SKM-1 treated with dmso at 0.1 percent for 144 hours (cell line): ENCODE measurements at regions not wholly inside any gene's neighbourhood (a gene's known extent, or its start where the extent isn't known, plus 50 kb on each side); places are given as distances from the start of the nearest gene placed in this dataset.

Experiments used
- DNase-seq: peaks from one replicate; lab custom pipeline; 2025; ENCODE audit not compliant: unreplicated experiment; lab: John Stamatoyannopoulos, UW

- no peak for DNase-seq
Measured at GRCh38 chrX:131764216-131764615, 220.3 kb downstream of the OR13H1 start.

DNA sequence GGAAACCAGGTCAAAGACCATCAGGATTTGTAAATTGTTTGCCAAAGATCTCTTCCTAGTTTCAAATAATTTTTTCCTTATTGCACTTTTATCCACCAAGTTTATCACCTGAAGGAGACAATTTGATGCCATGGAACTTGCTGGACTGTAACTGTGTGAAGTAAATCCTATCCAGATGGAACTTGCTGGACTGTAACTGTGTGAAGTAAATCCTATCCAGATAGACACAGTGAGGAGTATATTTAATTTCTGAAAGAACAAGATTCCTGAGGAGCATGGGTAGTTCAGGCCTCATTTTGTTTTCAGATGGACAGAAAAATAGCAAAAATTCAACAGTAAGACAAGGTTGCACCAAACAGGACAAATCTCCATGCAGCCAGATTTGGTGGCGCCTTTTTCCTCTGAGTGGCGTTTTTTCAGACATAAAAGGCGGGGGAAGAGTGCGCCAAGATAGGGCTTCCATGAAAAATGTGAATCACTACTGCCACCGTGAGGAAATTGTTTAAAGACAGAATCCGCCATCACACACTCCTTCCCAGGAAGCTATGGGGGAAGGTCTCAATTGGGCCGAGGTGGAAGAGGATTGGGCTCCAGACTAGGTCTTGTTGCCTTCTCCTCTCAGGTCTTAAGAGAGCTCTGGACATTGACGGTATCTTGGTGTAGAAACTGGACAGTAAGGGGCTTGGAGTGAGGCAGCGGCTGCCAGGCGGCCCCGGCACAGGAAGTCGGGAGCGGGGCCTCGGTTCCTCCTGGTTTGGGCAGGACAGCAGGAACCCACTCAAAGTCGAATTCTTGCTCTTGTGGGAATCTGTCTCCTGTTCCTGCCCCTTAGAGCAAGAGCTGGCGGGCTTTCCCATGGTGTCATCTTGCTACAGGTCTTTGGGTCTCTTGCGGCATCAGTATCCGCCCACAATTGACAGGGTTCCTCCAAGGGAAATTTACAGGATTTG, 234.7 kb downstream of the OR13H1 start:
- no peak for DNase-seq

DNA sequence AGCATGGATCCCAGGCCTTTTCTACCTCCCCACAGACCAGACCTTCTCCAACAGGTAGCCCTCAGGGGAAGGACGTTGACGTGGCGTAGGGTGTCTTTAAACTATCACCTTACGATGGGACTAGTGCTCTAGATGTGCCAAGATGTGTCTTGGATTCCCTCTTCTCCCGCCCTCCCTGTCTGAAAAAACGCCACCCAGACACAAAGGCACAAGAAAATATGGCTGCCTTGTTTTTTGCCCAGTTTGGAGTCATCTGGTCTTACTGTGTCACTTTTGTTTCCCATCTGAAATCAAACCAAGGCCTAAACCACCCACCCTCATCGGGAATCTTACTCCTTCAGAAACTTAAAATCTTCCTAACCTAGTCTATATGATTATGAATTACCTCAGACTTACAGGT, 235.4 kb downstream of the OR13H1 start:
- no peak for DNase-seq

DNA sequence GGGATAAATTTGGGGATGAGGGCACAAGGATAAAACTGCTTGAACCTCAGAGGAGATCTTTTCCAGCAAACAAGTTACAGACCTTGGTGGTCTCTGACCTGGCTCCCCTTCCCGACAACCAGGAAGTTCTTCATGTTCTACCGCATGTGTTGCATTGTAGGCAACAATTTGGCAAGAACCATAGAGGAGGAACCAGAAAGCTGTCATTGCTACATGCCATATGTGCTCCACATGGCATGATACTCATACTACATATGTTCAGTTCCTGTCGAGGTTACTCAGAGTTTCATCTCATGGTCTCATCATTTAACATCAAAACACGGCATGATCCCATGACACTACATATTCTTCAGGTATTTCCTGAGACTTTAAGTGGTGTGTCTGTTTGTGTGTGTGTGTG, 235.9 kb downstream of the OR13H1 start:
- no peak for DNase-seq

GRCh38 chrX:131782646-131783045, 238.8 kb downstream of the OR13H1 start:
- DNase-seq: no peak

DNA sequence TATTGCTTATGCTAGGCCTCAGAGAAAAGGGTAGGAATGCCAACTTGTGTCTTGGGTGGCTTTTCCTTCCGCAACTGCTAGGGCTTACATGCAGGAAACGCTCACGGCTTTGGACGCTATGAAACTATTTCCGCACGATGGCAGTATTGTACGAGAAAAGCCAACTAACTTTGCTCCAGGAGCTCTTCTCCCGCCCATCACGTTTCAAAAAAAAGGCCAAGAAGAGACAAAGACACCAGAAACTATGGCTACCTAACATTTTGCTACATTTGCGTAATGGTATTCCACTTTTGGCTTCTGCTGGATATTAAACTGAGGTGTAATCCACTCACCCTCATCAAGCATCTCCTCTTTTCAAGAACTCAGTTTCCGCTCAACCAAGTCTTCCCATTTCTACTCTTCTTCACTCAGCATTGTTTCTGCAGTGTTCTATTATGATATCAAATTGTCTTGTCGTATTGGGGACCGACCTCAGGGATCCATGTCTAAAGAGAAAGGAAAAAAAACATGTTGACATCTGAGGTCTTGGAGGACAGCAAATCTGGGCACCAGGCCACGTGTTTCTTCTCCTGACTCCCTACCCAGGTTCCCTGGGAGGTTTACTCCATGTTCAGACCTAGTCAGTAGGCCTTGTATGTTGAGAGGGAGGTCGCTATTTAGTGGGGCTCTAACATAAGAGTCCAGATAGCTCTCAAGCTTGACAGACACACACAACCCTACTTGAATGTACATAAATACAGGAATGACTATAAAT, 239.4 kb upstream of the STK26 start:
- no peak for DNase-seq

- DNase-seq: no peak
Measured at GRCh38 chrX:131789664-131790063, 233.4 kb upstream of the STK26 start.

- DNase-seq: no peak
Measured at GRCh38 chrX:131791608-131792355, 231.3 kb upstream of the STK26 start.

DNA sequence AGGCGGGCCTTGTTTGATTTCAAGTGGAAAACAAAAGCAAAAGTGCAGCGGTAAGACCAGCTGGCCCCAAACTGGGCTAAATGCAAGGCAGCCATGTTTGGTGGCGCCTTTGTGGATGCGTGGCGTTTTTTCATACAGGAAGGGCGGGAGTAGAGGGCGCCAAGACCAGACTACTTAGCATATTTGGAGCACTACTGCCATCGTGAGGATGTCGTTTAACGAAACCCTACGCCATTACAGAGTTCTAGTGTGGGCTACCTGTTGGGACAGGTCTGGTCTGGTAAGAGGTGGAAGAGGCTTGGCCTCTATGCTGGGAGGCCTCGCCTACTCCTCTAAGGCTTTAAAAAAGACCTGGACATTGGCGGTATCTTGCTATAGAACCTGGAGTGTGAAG, 230.7 kb upstream of the STK26 start:
- no peak for DNase-seq

GRCh38 chrX:131792789-131793462, 230.2 kb upstream of the STK26 start:
- DNase-seq: no peak

DNA sequence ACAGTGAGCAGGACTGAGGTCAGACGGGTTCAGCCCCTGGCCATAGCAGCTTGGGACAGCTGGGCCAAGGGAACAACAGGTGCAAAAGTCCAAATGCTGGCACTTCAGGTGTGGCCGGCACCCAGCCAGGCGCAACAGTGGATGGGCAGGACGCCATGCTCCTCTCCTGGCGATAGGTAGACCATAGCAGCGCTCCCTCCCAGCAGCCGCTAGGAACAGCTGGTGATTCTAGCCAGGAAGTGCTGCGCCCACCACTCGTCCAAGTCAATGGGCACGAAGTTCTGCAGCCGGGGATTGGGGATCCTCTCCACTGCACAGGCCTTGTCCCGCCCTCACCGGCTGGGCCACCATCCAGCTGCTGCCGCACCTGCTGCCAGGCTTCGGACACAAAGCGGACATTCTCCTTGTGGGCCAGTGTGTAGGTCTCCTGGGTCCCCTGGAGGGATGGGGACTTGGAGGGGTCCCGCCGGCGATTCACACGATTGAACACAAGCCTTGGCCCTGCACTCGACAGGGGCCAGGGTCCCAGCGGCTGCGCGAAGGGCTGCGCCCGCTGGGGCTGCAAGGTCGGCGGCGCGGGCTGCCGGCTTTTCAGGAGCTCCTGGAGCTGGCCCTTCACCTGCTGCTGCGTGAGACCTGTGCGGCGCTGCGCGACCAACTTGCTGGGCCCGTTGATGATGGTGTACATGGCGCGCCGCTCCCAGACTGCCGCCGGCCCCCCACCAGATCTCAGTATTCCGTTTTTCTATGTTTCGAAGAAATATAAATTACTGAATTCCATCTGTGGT, 227.5 kb upstream of the STK26 start:
- DNase-seq: no peak

DNA sequence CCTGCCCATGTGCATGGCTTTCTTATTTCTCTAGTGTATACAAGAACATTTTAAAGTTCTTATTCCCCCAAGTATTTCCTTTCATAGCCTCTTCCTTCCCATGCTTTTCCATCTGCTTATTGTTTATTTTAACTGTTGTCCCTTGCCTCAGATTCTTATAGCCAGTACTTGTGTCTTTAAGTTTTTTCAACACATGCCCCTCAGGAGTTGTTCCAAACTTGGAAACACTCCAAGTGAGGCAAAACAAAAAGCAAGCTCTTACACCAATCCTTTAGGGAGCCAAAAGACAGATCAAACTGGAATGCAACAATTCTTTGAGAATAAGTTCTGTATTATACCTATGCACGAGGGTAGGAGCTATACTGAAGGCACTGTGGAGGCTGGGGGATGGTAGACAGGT, 222.0 kb upstream of the STK26 start:
- no peak for DNase-seq

GRCh38 chrX:131801911-131802310, 221.2 kb upstream of the STK26 start:
- DNase-seq: no peak

- peak; percentile 1 for DNase-seq
Measured at GRCh38 chrX:131802836-131803626, 220.1 kb upstream of the STK26 start.

DNA sequence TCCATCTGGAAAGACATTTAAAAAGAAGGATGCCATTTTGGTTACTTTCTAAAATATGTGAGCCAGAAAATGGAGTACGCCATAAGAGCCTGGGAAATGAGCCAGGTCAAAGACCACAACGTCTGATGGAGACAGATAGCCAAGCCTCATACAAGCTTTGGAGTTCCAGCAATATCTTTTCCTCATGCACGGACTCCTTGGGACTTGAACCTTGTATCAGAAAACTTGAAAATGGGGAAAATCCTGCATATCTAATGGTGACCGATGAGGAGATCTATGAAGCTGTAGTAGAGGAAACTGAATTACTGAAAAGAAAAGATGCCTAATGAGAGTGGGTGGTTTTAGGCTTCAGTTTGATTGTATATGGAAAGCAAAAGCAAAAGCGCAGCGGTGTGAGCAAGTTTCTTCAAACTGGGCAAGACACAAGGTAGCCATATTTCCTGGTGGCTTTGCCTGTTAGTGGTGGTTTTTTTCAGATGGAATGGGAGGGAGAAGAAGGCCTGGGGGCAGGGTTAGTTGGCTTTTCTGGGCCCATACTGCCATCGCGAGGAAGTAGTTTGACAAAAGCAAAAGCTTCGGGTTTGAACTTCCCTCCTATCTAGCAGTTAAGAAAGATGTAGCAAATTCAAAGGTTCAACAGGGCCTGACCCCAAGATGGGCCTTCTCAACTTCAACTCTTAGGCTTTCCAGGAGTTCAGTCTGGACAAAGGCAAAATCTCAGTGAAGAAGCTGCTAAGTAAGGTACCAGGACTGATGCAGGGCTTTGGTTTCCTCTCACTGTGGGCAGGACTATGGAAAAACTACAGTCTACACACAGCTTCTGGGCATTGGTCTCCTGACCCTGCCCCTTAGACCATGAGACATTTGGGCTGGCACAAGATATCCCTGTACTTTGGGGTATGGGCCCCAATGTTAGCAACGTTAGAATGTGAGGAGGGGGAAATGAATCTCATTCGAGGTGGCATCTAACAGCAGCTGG, 210.0 kb upstream of the STK26 start:
- no peak for DNase-seq

DNA sequence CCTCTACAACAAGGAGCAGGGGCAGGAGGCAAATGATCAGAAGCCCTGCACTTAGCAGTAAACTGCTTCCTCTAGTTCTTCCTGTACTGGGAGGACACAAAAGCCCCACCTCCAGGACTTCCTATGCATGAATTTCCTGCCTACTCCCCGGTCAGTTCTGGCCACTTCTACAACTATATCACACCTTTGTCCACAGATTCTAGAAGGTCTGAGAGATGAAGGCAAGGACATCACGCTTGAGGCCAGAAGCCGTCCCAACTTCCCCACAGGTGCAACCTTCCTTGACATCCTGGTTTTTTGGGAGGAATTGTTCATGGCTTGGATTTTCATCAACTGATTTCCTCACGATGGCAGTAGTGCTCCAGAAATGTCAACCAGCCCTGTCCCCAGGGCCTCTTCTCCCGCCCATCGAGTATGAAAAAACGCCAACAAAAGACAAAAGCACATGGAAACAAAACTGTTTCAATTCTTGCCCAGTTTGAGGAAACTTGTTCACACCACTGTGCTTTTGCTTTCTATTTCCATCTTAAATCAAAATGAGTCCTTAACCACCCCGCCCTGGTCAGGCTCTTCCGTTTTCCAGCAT, 206.5 kb upstream of the STK26 start:
- DNase-seq: no peak

DNA sequence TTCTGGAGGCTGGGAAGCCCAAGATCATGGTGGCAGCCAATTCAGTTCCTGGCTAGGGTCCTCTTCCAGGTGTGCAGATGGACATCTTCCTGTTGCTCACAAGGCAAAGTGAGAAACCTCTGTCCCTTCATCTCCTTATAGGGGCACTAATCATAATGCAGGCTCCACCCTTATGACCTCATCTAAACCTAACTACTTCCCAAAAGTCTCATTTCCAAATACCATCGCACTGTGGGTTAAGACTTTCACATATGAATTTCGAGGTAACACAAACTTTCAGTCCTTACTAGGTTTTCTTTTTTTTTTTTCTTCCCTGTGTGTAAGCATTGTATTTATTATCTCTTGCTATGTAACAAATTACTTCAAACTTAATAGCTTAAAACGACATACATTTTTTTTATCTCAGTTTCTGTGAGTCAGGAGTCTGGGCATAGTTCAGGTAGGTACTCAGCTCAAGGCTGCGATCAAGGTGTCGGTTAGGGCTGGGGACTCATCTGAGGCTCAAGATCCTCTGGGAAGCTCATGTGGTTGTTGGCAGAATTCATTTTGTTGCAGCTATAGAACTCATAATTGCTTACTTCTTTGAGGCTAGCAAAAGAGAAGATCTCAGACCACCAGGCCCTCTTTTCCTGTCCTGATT, 204.7 kb upstream of the STK26 start:
- no peak for DNase-seq
